RWPE1 (cell line): ENCODE measurements at regions not wholly inside any gene's neighbourhood (a gene's known extent, or its start where the extent isn't known, plus 50 kb on each side); places are given as distances from the start of the nearest gene placed in this dataset.
A peak's percentile ranks its signal among the peaks of the same experiment; 100 is the strongest.

Experiments
- CTCF ChIA-PET: fragments of 350-600 bp; sonication (Branson Sonifier 250); formaldehyde crosslinking; extraction: SDS; loops from one replicate; lab custom pipeline; 2021; lab: Yijun Ruan, JAX
- POLR2A ChIA-PET: fragments of 400-600 bp; formaldehyde crosslinking; extraction: SDS; loops from one replicate; lab custom pipeline; 2020; ENCODE audit warnings: antibody characterized with exemption; ENCODE audit not compliant: low non-redundant PET; lab: Yijun Ruan, JAX
- DNase-seq: peaks from one replicate; pipeline ENCODE4 v3.0.0; 2012; ENCODE audit warnings: low spot score
- H3K27ac ChIP-seq: fragments of 450-650 bp; 2 replicates; pipeline ENCODE4 v1.5.1; 2017
- TF ChIP-seq, protein P1 (sequence below): fragments of 450-650 bp; conservative IDR thresholded peaks from 2 replicates; pipeline ENCODE4 v1.5.1; 2017; ENCODE audit warnings: low read depth, mild to moderate bottlenecking

DNA sequence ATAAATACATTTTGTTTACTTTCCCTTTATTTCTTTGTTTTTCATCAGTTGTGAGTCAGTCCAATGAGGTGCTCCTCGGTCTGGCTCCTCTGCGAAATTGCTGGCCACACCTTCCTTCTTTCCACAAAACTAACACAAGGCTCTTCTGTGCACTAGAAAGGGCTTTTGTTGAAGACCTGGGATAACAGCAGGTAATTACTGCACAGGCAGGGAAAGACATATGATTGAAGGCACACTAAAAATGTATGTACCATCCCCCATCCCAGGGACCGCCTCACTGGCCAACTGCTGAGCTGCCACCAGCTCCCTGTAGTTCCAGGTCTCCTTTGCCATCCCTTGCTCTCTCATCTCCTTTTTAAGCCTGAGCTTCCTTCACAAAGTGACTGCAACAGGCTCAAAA lies 180.5 kb downstream of the EFNB2 start:
- TF ChIP-seq, protein P1, sequence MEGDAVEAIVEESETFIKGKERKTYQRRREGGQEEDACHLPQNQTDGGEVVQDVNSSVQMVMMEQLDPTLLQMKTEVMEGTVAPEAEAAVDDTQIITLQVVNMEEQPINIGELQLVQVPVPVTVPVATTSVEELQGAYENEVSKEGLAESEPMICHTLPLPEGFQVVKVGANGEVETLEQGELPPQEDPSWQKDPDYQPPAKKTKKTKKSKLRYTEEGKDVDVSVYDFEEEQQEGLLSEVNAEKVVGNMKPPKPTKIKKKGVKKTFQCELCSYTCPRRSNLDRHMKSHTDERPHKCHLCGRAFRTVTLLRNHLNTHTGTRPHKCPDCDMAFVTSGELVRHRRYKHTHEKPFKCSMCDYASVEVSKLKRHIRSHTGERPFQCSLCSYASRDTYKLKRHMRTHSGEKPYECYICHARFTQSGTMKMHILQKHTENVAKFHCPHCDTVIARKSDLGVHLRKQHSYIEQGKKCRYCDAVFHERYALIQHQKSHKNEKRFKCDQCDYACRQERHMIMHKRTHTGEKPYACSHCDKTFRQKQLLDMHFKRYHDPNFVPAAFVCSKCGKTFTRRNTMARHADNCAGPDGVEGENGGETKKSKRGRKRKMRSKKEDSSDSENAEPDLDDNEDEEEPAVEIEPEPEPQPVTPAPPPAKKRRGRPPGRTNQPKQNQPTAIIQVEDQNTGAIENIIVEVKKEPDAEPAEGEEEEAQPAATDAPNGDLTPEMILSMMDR = no peak
- ChIA-PET POLR2A (no interaction called here), CTCF (no interaction called here)

DNA sequence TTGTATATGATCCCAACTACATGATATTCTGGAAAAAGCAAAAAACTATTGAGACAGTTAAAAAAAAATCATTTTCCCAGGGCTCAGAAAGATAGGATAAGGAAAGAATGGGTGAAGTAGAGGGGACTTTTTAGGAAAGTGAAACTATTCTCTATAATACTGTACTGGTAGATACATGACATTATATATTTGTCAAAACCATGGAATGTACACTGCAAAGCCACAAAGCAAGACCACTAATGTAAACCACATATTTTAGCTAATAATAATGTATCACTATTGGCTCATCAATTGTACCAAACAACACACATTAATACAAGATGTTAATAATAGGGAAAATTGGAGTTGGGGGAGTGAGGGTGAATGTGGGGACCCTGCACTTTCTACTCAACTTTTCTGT lies 182.6 kb downstream of the EFNB2 start:
- H3K27ac ChIP-seq = no peak overlapping the region
- ChIA-PET CTCF (no interaction called here), POLR2A (no interaction called here)
- DNase-seq = no peak
- TF ChIP-seq, protein P1 = no peak

More for the DNA sequence above, 180.5 kb downstream of the EFNB2 start:
- DNase-seq = no peak
- H3K27ac ChIP-seq = no peak overlapping the region

DNA sequence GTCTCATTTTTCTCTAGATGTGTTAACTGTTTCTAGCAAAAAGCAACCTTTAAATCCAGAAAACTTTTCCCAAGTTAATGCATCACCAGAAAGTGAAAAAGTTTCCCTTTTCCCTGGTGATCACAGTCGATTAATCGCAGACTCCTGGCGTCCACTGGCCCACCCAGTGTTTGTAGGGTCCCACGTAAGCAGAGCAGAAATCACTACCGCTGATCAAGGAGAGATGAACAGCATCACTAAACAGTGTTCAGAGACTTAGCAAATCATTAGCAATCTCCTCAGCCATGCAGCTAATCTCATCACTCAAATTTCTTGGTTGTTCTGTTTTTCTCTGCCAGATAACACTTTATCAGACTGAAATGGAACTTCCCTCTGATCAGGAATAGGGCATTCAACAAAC lies 184.2 kb downstream of the EFNB2 start:
- ChIA-PET POLR2A (no interaction called here), CTCF (no interaction called here)
- TF ChIP-seq, protein P1 = no peak
- no peak overlapping the region for H3K27ac ChIP-seq
- no peak for DNase-seq

DNA sequence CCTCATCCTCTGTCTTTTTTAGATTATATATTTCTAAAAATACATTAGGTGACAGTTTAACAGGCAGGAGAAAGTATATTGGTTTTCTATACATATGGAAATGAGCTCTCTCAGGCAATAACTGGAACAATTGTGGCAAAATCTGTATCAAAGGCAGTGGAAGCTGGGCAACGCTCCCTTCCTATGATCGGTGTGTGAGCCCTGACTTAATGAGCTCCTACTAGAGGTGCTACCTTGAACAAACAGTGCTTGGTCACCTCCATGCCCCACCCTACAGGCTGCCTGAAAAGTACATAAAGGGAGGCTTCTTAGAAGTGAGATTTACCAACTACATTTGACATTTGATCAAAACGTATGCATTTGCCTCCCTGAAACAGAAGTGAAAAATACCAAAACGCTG lies 185.3 kb downstream of the EFNB2 start:
- CTCF ChIA-PET = no interaction called here

DNA sequence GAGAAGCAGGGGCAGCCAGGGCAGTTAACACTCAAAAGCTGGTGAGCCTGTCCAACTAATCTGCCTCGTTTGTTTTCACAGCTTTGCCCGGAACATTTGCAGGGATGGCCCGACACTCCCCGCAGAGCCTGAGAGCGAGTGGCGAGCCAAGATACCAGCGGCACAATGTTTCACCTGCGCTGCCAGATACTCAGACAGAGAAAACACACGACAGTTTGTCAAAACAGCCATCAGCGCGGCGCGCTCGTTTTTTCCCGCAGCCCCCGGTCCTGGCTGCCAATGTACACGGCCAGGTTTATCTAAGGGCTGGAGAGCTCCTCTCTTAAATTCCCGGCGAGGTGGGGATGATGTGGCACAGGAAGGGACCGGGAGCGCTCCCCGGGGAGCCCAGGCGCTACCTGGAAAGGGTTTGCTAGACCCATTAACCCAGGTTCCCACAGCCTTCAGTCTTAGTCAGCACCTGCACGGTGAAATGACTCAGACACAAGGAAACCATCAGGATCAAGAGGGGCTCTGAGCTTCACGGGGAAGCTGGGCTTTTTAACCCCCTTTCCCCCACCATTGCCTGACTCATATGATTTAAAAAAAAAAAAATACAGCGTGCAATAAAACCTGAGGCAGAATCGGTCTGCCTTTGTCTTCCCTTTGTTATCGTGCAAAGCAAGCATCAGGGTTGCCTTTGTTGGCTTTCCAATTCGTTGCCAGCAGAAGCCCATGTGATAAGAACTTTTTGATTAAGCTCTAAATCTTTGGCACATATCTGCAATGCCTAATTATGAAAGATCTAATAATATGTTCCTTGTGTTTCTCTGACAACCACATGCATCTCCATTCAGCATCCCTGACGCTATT lies 186.2 kb downstream of the EFNB2 start:
- peak; percentile 42 for DNase-seq
- CTCF ChIA-PET = no interaction called here
- TF ChIP-seq, protein P1 = no peak
- POLR2A ChIA-PET = no interaction called here
- H3K27ac ChIP-seq = peak overlapping the region; percentile 33; the same call in 1 of the 2 replicates

More for the DNA sequence above, 185.3 kb downstream of the EFNB2 start:
- POLR2A ChIA-PET = no interaction called here
- TF ChIP-seq, protein P1 = no peak
- DNase-seq = no peak
- no peak overlapping the region for H3K27ac ChIP-seq

DNA sequence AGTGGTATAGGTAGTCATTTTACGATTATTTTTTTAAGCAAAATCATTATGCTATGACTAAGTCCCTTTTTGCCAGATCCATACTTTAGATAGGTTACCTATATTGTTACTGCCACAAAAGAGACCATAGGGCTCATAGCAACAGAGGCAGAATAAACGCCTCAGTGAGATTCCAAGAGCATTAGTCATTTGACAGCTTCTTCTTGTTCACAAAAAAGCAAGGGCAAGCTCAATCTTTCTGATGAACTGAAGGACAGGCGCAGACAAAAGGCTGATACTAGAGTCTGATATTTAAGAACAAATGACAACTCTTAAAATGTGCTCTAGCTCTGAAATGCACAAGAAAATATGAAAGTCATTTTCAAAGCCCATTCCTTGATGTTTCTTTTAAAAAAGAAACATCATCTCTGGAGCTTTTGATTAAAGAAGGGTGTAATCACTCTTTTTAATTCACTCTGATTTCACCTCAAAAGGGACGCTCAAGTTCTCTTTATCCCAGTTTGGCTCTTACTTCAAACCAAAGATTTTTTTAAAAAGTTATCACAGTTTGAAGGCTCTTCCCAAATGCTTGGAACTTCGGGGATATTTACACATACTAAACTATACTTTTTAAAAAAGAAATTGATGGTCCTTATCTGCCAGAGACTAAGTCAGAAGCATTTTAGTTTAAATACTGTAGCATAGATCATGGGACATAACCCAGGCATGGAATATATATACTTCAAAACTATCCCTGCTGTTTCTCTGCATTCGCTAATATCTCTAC lies 187.2 kb downstream of the EFNB2 start:
- CTCF ChIA-PET = no interaction called here
- H3K27ac ChIP-seq = no peak overlapping the region
- POLR2A ChIA-PET = no interaction called here
- TF ChIP-seq, protein P1 = no peak
- peak; percentile 73 for DNase-seq
